ENCODE measurements at regions not wholly inside any gene's neighbourhood (a gene's known extent, or its start where the extent isn't known, plus 50 kb on each side); places are given as distances from the start of the nearest gene placed in this dataset.

- no peak for TF ChIP-seq EZH2phosphoT487 (IDR thresholded peaks at IDR 0.05; ENCODE audit: borderline replicate concordance, low read length)
- TF ChIP-seq CTCF (IDR thresholded peaks at IDR 0.05; ENCODE audit: low read depth, low read length, poor library complexity, severe bottlenecking) = no peak
- no peak overlapping the region for H3K4me3 ChIP-seq (ENCODE audit: low read length)
Measured at GRCh38 chr3:27861046-27862036, 139.2 kb upstream of the EOMES start.

GRCh38 chr3:27865731-27866130 lies 143.6 kb upstream of the EOMES start:
- Histone ChIP-seq H3K4me1 (ENCODE audit: control insufficient read depth, low read length) (no peaks in the 10 kb centered on the region), H3K9me3 (ENCODE audit: control insufficient read depth, insufficient read depth, low read length) (no peaks in the 10 kb centered on the region), H3K4me3 (ENCODE audit: low read length) (no peak overlapping the region), H4K20me1 (ENCODE audit: control insufficient read depth, insufficient read depth, low read depth, low read length) (no peaks in the 10 kb centered on the region), H3K27me3 (ENCODE audit: control insufficient read depth, low read length) (no peaks in the 10 kb centered on the region), H3F3A (ENCODE audit: control insufficient read depth, insufficient read depth) (no peaks in the 10 kb centered on the region), H3K79me2 (ENCODE audit: control insufficient read depth, low read length) (no peaks in the 10 kb centered on the region), H3K4me2 (ENCODE audit: low read length) (no peak overlapping the region), H3K36me3 (ENCODE audit: control insufficient read depth, low read length) (no peaks in the 10 kb centered on the region), H3K9me2 (replicated peaks; ENCODE audit: control insufficient read depth, low read length) (no peaks in the 10 kb centered on the region), H3K27ac (ENCODE audit: low read depth, low read length) (no peak overlapping the region)
- TF ChIP-seq EZH2phosphoT487 (IDR thresholded peaks at IDR 0.05; ENCODE audit: borderline replicate concordance, low read length) = no peak
- no peak for TF ChIP-seq CTCF (IDR thresholded peaks at IDR 0.05; ENCODE audit: low read depth, low read length, poor library complexity, severe bottlenecking)

More at GRCh38 chr3:27861046-27862036, 139.2 kb upstream of the EOMES start:
- no peaks in the 10 kb centered on the region for H3K36me3 ChIP-seq (ENCODE audit: control insufficient read depth, low read length)
- no peak overlapping the region for H3K4me2 ChIP-seq (ENCODE audit: low read length)
- H3K27ac ChIP-seq (ENCODE audit: low read depth, low read length) = no peak overlapping the region
- no peaks in the 10 kb centered on the region for H4K20me1 ChIP-seq (ENCODE audit: control insufficient read depth, insufficient read depth, low read depth, low read length)
- no peaks in the 10 kb centered on the region for H3F3A ChIP-seq (ENCODE audit: control insufficient read depth, insufficient read depth)
- no peaks in the 10 kb centered on the region for H3K27me3 ChIP-seq (ENCODE audit: control insufficient read depth, low read length)
- no peaks in the 10 kb centered on the region for H3K79me2 ChIP-seq (ENCODE audit: control insufficient read depth, low read length)
- H3K4me1 ChIP-seq (ENCODE audit: control insufficient read depth, low read length) = no peaks in the 10 kb centered on the region
- no peaks in the 10 kb centered on the region for H3K9me2 ChIP-seq (replicated peaks; ENCODE audit: control insufficient read depth, low read length)
- H3K9me3 ChIP-seq (ENCODE audit: control insufficient read depth, insufficient read depth, low read length) = no peaks in the 10 kb centered on the region

- no peaks in the 10 kb centered on the region for H3K36me3 ChIP-seq (ENCODE audit: control insufficient read depth, low read length)
- no peaks in the 10 kb centered on the region for H3K4me1 ChIP-seq (ENCODE audit: control insufficient read depth, low read length)
- H3K9me2 ChIP-seq (replicated peaks; ENCODE audit: control insufficient read depth, low read length) = no peaks in the 10 kb centered on the region
- no peaks in the 10 kb centered on the region for H4K20me1 ChIP-seq (ENCODE audit: control insufficient read depth, insufficient read depth, low read depth, low read length)
- no peak overlapping the region for H3K4me3 ChIP-seq (ENCODE audit: low read length)
- H3K27ac ChIP-seq (ENCODE audit: low read depth, low read length) = no peak overlapping the region
- no peaks in the 10 kb centered on the region for H3F3A ChIP-seq (ENCODE audit: control insufficient read depth, insufficient read depth)
- TF ChIP-seq CTCF (IDR thresholded peaks at IDR 0.05; ENCODE audit: low read depth, low read length, poor library complexity, severe bottlenecking) = no peak
- TF ChIP-seq EZH2phosphoT487 (IDR thresholded peaks at IDR 0.05; ENCODE audit: borderline replicate concordance, low read length) = no peak
- no peaks in the 10 kb centered on the region for H3K79me2 ChIP-seq (ENCODE audit: control insufficient read depth, low read length)
- no peaks in the 10 kb centered on the region for H3K27me3 ChIP-seq (ENCODE audit: control insufficient read depth, low read length)
- H3K9me3 ChIP-seq (ENCODE audit: control insufficient read depth, insufficient read depth, low read length) = no peaks in the 10 kb centered on the region
- no peak overlapping the region for H3K4me2 ChIP-seq (ENCODE audit: low read length)
Measured at GRCh38 chr3:27869152-27869551, 147.0 kb upstream of the EOMES start.

Data from DOHH2 (cell line).